CD4-positive, alpha-beta T cell treated with Interleukin-17A for 1 hour (primary cell): ENCODE measurements at regions not wholly inside any gene's neighbourhood (a gene's known extent, or its start where the extent isn't known, plus 50 kb on each side); places are given as distances from the start of the nearest gene placed in this dataset.

ENCODE experiments used
- DNase-seq: peaks from one replicate; pipeline ENCODE4 v3.0.0-alpha.2; 2020

- no peak for DNase-seq
These were observed 56.4 kb upstream of the F13A1 start for GRCh38 chr6:6376845-6377244.

GRCh38 chr6:6377621-6378020 lies 57.2 kb upstream of the F13A1 start:
- DNase-seq = no peak

- DNase-seq = no peak
These were observed 59.1 kb upstream of the F13A1 start for GRCh38 chr6:6379573-6379972.

- no peak for DNase-seq
These were observed 64.1 kb upstream of the F13A1 start for GRCh38 chr6:6384520-6384919.

- DNase-seq = no peak
These were observed 65.5 kb upstream of the F13A1 start for GRCh38 chr6:6386010-6386409.

- DNase-seq = no peak
These were observed 70.6 kb upstream of the F13A1 start for GRCh38 chr6:6390849-6391602.

- DNase-seq = no peak
These were observed 72.0 kb upstream of the F13A1 start for GRCh38 chr6:6392214-6393068.

- no peak for DNase-seq
These were observed 72.6 kb upstream of the F13A1 start for GRCh38 chr6:6393069-6393529.

- DNase-seq = no peak
These were observed 75.2 kb upstream of the F13A1 start for GRCh38 chr6:6395581-6396197.

- no peak for DNase-seq
These were observed 77.4 kb upstream of the F13A1 start for GRCh38 chr6:6397842-6398241.

- DNase-seq = no peak
These were observed 79.1 kb upstream of the F13A1 start for GRCh38 chr6:6399568-6399967.

GRCh38 chr6:6401401-6401800 lies 80.9 kb upstream of the F13A1 start:
- no peak for DNase-seq

- no peak for DNase-seq
These were observed 81.5 kb upstream of the F13A1 start for GRCh38 chr6:6402006-6402405.

- no peak for DNase-seq
These were observed 82.1 kb upstream of the F13A1 start for GRCh38 chr6:6402591-6402990.

GRCh38 chr6:6405031-6405430 lies 84.6 kb upstream of the F13A1 start:
- no peak for DNase-seq

- no peak for DNase-seq
These were observed 85.7 kb upstream of the F13A1 start for GRCh38 chr6:6405997-6406714.

- DNase-seq = no peak
These were observed 86.2 kb upstream of the F13A1 start for GRCh38 chr6:6406715-6407070.

GRCh38 chr6:6407071-6407741 lies 86.7 kb upstream of the F13A1 start:
- DNase-seq = no peak

- no peak for DNase-seq
These were observed 89.1 kb upstream of the F13A1 start for GRCh38 chr6:6409397-6410030.

- no peak for DNase-seq
These were observed 90.7 kb upstream of the F13A1 start for GRCh38 chr6:6411115-6411514.

- no peak for DNase-seq
These were observed 91.8 kb upstream of the F13A1 start for GRCh38 chr6:6412221-6412620.

GRCh38 chr6:6412700-6413099 lies 92.2 kb upstream of the F13A1 start:
- no peak for DNase-seq
